GM12878 (cell line): ENCODE measurements at regions not wholly inside any gene's neighbourhood (a gene's known extent, or its start where the extent isn't known, plus 50 kb on each side); places are given as distances from the start of the nearest gene placed in this dataset.

Experiments used
- ATAC-seq: fragments of 200-7000 bp; cut with Tn5 transposase; 3 replicates; pipeline ENCODE4 v1.9.1; 2020; ENCODE audit warnings: mild to moderate bottlenecking, moderate library complexity
- BruUV-seq: library from RNA; stranded (reverse); fragments of 400-500 nt; replicated peaks from 2 replicates; lab custom pipeline; 2021; lab: Mats Ljungman, UMichigan
- CTCF ChIA-PET: fragments of 300-600 bp; sonication (Branson Sonifier 250); formaldehyde crosslinking; extraction: SDS; loops from one replicate; lab custom pipeline; 2021; ENCODE audit warnings: inconsistent platforms; lab: Yijun Ruan, JAX
- POLR2A ChIA-PET: fragments of 350-600 bp; formaldehyde crosslinking; extraction: SDS; loops from one replicate; lab custom pipeline; 2021; ENCODE audit warnings: inconsistent platforms; lab: Charles Lee
- RAD21 ChIA-PET: fragments of 300-600 bp; sonication (Branson Sonifier 250); formaldehyde crosslinking; loops from one replicate; lab custom pipeline; 2023; ENCODE audit warnings: antibody characterized with exemption; ENCODE audit not compliant: unreplicated experiment; lab: Charles Lee
- SMC1A ChIA-PET: fragments of 300-600 bp; sonication (Branson Sonifier 250); formaldehyde crosslinking; loops from one replicate; lab custom pipeline; 2023; ENCODE audit not compliant: unreplicated experiment, uncharacterized antibody; lab: Charles Lee
- DNase-seq: peaks from one replicate; pipeline ENCODE4 v3.0.0-alpha.2; 2011; ENCODE audit warnings: low read depth, low spot score
- FAIRE-seq: peaks from 3 replicates; lab custom pipeline; 2011; peaks lifted over from hg19 to GRCh38; lab: Jason Lieb, UNC
- H2AFZ ChIP-seq: 2 replicates; pipeline ENCODE4 v1.6.0; 2011; ENCODE audit warnings: low read depth, low read length, control low read depth; ENCODE audit not compliant: control insufficient read depth
- H3K27ac ChIP-seq: 2 replicates; pipeline ENCODE4 v1.5.1; 2011; ENCODE audit warnings: control low read depth; ENCODE audit not compliant: control insufficient read depth, insufficient read depth
- H3K27me3 ChIP-seq, 2 experiments: replicated peaks in 1 of 2; 2 replicates each; pipeline versions ENCODE4 v1.6.0 to v1.6.1; 2011; ENCODE audit warnings: low read length in 1 of 2; ENCODE audit not compliant: control insufficient read depth in 2 of 2, insufficient read depth in 2 of 2
- H3K36me3 ChIP-seq, 2 experiments: 2 replicates each; pipeline ENCODE4 v1.5.1; 2011; ENCODE audit warnings: low read length in 1 of 2; ENCODE audit not compliant: control insufficient read depth in 2 of 2, insufficient read depth in 2 of 2
- H3K4me1 ChIP-seq: 2 replicates; pipeline ENCODE4 v1.6.1; 2011; ENCODE audit warnings: mild to moderate bottlenecking, low read length, moderate library complexity, mixed read lengths; ENCODE audit not compliant: control insufficient read depth, insufficient read depth
- H3K4me2 ChIP-seq: 2 replicates; pipeline ENCODE4 v1.6.0; 2011; ENCODE audit warnings: control low read depth; ENCODE audit not compliant: control insufficient read depth, insufficient read depth
- H3K4me3 ChIP-seq: fragments of 200-600 bp; sonication (generic); 2 replicates; pipeline ENCODE4 v1.5.1; 2016
- H3K79me2 ChIP-seq: 2 replicates; pipeline ENCODE4 v1.6.0; 2011; ENCODE audit warnings: low read length; ENCODE audit not compliant: control insufficient read depth, insufficient read depth
- H3K9ac ChIP-seq: 2 replicates; pipeline ENCODE4 v1.8.0; 2011; ENCODE audit warnings: low read length, control low read depth, mixed read lengths; ENCODE audit not compliant: control insufficient read depth, insufficient read depth
- H3K9me3 ChIP-seq: replicated peaks from 3 replicates; pipeline ENCODE4 v1.5.1; 2011; ENCODE audit warnings: mild to moderate bottlenecking, low read length; ENCODE audit not compliant: control insufficient read depth, insufficient read depth
- H4K20me1 ChIP-seq: 2 replicates; pipeline ENCODE4 v1.6.0; 2011; ENCODE audit not compliant: control insufficient read depth, insufficient read depth
- CEBPB ChIP-seq, 2 experiments: fragments of 150-350 bp in 1 of 2; IDR thresholded peaks; 2 replicates each; pipeline ENCODE4 v1.6.1; 2012 to 2014; ENCODE audit warnings: low read depth in 2 of 2, low read length in 2 of 2, borderline replicate concordance in 1 of 2, inconsistent platforms in 1 of 2
- ETV6 ChIP-seq, 2 experiments: fragments of 450-650 bp in 1 of 2; IDR thresholded peaks in 1 of 2; conservative IDR thresholded peaks in 1 of 2; 2 replicates each; pipeline ENCODE4 v1.6.1; 2014; ENCODE audit warnings: antibody characterized with exemption in 1 of 2, borderline replicate concordance in 1 of 2, low read depth in 1 of 2, mild to moderate bottlenecking in 1 of 2, moderate library complexity in 1 of 2
- HCFC1 ChIP-seq: fragments of 150-350 bp; IDR thresholded peaks from 2 replicates; pipeline ENCODE4 v1.6.1; 2014; ENCODE audit warnings: low read length
- PAX5 ChIP-seq: IDR thresholded peaks from 2 replicates; pipeline ENCODE4 v1.6.1; 2011; ENCODE audit warnings: low read depth, low read length, borderline replicate concordance
- PML ChIP-seq: IDR thresholded peaks from 2 replicates; pipeline ENCODE4 v1.6.1; 2012; ENCODE audit warnings: low read length, inconsistent platforms
- RAD51 ChIP-seq: fragments of 450-650 bp; IDR thresholded peaks from 2 replicates; pipeline ENCODE4 v1.6.1; 2016; ENCODE audit warnings: moderate library complexity, mild to moderate bottlenecking, inconsistent platforms
- SMARCA5 ChIP-seq: fragments of 450-650 bp; IDR thresholded peaks from 2 replicates; pipeline ENCODE4 v1.6.1; 2017; ENCODE audit warnings: mild to moderate bottlenecking
- WGBS: methylation state at CpG from one replicate; pipeline ENCODE4 v1.1.6; 2016; ENCODE audit warnings: low lambda C conversion rate; ENCODE audit not compliant: insufficient replicate concordance, insufficient coverage; ENCODE audit errors: missing lambda C conversion rate; 5-methylcytosine and 5-hydroxymethylcytosine counted together
- in situ Hi-C: fragments of 300-500 bp; cut with MboI; formaldehyde crosslinking; loops from 9 replicates; pipeline ENCODE4 v1.14.3; 2018; ENCODE audit warnings: mixed read lengths
- intact Hi-C: fragments of 100-400 bp; cut with micrococcal nuclease; formaldehyde crosslinking; loops from one replicate; pipeline ENCODE4 v1.14.2; 2022; ENCODE audit not compliant: unreplicated experiment
- TF ChIP-seq, protein P1 (sequence below): IDR thresholded peaks from 2 replicates; pipeline ENCODE4 v1.6.1; 2011; ENCODE audit warnings: low read depth, low read length, improper control_type of control experiment, borderline replicate concordance
- TF ChIP-seq, protein P2 (sequence below): fragments of 150-350 bp; IDR thresholded peaks from 2 replicates; pipeline ENCODE4 v1.6.1; 2014; ENCODE audit warnings: mild to moderate bottlenecking, low read depth, low read length

DNA sequence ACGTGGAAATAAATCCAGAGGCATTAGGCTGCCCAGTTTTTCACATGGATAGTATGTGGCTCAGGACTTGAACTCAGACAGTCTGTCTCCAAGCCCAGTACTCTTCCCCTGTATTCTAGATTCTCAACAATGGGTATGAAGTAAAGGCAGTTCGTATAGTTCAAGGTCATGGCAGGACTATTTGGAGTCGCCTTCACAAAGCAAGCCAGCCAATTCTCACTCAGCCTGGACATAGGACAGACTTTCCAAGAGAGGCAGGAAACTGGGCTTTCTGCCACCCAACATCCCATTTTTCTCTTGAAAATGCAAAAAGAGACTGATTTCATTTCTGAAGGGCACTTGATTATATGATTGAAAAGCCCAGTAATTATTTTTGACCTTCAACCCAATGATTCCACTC, 111.0 kb downstream of the EDN1 start (continued):
- TF ChIP-seq RAD51 (no peak), HCFC1 (no peak), SMARCA5 (no peak)
- TF ChIP-seq, protein P1, sequence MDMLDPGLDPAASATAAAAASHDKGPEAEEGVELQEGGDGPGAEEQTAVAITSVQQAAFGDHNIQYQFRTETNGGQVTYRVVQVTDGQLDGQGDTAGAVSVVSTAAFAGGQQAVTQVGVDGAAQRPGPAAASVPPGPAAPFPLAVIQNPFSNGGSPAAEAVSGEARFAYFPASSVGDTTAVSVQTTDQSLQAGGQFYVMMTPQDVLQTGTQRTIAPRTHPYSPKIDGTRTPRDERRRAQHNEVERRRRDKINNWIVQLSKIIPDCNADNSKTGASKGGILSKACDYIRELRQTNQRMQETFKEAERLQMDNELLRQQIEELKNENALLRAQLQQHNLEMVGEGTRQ = no peak
- TF ChIP-seq, all 136 proteins: peak for 0

DNA sequence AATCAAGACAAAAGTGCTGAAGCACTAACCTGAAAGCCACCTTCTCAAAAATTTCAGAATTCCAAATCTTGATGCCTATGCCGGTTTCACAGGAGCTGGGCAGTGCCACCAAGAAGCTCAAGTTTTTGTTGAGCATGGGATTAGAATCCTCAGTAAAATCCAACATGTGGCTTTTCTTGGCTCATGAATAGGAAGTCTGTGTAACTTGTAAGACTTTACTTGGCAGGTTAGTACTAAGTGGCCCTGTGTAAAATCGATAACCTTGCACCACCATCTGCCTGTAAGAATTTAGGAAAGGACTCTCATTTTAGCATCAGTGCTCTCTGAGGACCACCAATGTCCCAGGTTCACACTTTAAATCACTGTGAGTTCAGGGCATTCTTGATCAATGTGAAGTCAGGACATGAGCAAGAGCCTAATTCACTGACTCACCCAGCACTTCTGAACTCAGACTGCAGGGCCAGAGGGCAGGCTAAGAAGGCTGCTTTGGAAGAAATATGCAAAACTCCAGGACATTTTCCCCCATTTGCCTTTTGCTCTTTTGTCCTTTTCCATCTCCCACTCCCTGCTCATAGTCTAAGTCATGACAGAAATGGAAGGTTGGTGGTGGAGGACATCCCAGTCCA, 113.2 kb downstream of the EDN1 start:
- H3K9me3 ChIP-seq = no peaks in the 10 kb centered on the region; the same call in 2 of the 3 replicates
- no peak for TF ChIP-seq ETV6 (conservative IDR thresholded peaks at IDR 0.05 in 1 of 2, IDR thresholded peaks at IDR 0.05 in 1 of 2; ENCODE audit: borderline replicate concordance in 1 of 2, low read depth in 1 of 2)
- no peak for TF ChIP-seq PAX5
- TF ChIP-seq PML = no peak
- TF ChIP-seq, protein P2, sequence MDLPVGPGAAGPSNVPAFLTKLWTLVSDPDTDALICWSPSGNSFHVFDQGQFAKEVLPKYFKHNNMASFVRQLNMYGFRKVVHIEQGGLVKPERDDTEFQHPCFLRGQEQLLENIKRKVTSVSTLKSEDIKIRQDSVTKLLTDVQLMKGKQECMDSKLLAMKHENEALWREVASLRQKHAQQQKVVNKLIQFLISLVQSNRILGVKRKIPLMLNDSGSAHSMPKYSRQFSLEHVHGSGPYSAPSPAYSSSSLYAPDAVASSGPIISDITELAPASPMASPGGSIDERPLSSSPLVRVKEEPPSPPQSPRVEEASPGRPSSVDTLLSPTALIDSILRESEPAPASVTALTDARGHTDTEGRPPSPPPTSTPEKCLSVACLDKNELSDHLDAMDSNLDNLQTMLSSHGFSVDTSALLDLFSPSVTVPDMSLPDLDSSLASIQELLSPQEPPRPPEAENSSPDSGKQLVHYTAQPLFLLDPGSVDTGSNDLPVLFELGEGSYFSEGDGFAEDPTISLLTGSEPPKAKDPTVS = no peak
- TF ChIP-seq CEBPB (IDR thresholded peaks at IDR 0.05; ENCODE audit: borderline replicate concordance in 1 of 2, low read depth in 2 of 2, low read length in 2 of 2) = no peak
- ChIA-PET POLR2A (no interaction called here), SMC1A (interaction anchor here (1.0 to 1.6 kb wide), 2 partner anchors 9 to 18 kb away, joined by 4 to 8 read pairs; no protein-coding TSS in a partner anchor), RAD21 (interaction anchor here (1.3 kb wide), 1 partner anchor 108 kb away, joined by 3 read pairs; no protein-coding TSS in a partner anchor), CTCF (interaction anchor here (1.2 to 1.8 kb wide), 2 partner anchors 11 kb away, joined by 4 to 5 read pairs; no protein-coding TSS in a partner anchor)
- no peak for ATAC-seq
- no peak overlapping the region for H3K4me2 ChIP-seq
- H3K79me2 ChIP-seq = no peaks in the 10 kb centered on the region
- FAIRE-seq = no peak
- no peak overlapping the region for H2AFZ ChIP-seq
- intact Hi-C loops (no loop called here), in situ Hi-C loops (no loop called here)
- no peaks in the 10 kb centered on the region for H3K36me3 ChIP-seq
- BruUV-seq = no TSS peak
- H3K4me3 ChIP-seq = no peak overlapping the region
- no peak for DNase-seq
- no peaks in the 10 kb centered on the region for H4K20me1 ChIP-seq
- no peaks in the 10 kb centered on the region for H3K4me1 ChIP-seq
- no peaks in the 10 kb centered on the region; a peak in 1 of 4 replicates for H3K27me3 ChIP-seq
- no peak overlapping the region for H3K27ac ChIP-seq
- no peak overlapping the region for H3K9ac ChIP-seq
- 93% methylated on average over 2 of the region's 2 CpGs for WGBS
